GM12878 (cell line): ENCODE measurements at regions not wholly inside any gene's neighbourhood (a gene's known extent, or its start where the extent isn't known, plus 50 kb on each side); places are given as distances from the start of the nearest gene placed in this dataset.

Source experiments
- ATAC-seq: fragments of 200-7000 bp; cut with Tn5 transposase; 3 replicates; pipeline ENCODE4 v1.9.1; 2020; ENCODE audit warnings: mild to moderate bottlenecking, moderate library complexity
- BruUV-seq: library from RNA; stranded (reverse); fragments of 400-500 nt; replicated peaks from 2 replicates; lab custom pipeline; 2021; lab: Mats Ljungman, UMichigan
- CTCF ChIA-PET: fragments of 300-600 bp; sonication (Branson Sonifier 250); formaldehyde crosslinking; extraction: SDS; loops from one replicate; lab custom pipeline; 2021; ENCODE audit warnings: inconsistent platforms; lab: Yijun Ruan, JAX
- POLR2A ChIA-PET: fragments of 350-600 bp; formaldehyde crosslinking; extraction: SDS; loops from one replicate; lab custom pipeline; 2021; ENCODE audit warnings: inconsistent platforms; lab: Charles Lee
- RAD21 ChIA-PET: fragments of 300-600 bp; sonication (Branson Sonifier 250); formaldehyde crosslinking; loops from one replicate; lab custom pipeline; 2023; ENCODE audit warnings: antibody characterized with exemption; ENCODE audit not compliant: unreplicated experiment; lab: Charles Lee
- SMC1A ChIA-PET: fragments of 300-600 bp; sonication (Branson Sonifier 250); formaldehyde crosslinking; loops from one replicate; lab custom pipeline; 2023; ENCODE audit not compliant: unreplicated experiment, uncharacterized antibody; lab: Charles Lee
- DNase-seq: peaks from one replicate; pipeline ENCODE4 v3.0.0-alpha.2; 2011; ENCODE audit warnings: low read depth, low spot score
- FAIRE-seq: peaks from 3 replicates; lab custom pipeline; 2011; peaks lifted over from hg19 to GRCh38; lab: Jason Lieb, UNC
- H2AFZ ChIP-seq: 2 replicates; pipeline ENCODE4 v1.6.0; 2011; ENCODE audit warnings: low read depth, low read length, control low read depth; ENCODE audit not compliant: control insufficient read depth
- H3K27ac ChIP-seq: 2 replicates; pipeline ENCODE4 v1.5.1; 2011; ENCODE audit warnings: control low read depth; ENCODE audit not compliant: control insufficient read depth, insufficient read depth
- H3K27me3 ChIP-seq, 2 experiments: replicated peaks in 1 of 2; 2 replicates each; pipeline versions ENCODE4 v1.6.0 to v1.6.1; 2011; ENCODE audit warnings: low read length in 1 of 2; ENCODE audit not compliant: control insufficient read depth in 2 of 2, insufficient read depth in 2 of 2
- H3K36me3 ChIP-seq, 2 experiments: 2 replicates each; pipeline ENCODE4 v1.5.1; 2011; ENCODE audit warnings: low read length in 1 of 2; ENCODE audit not compliant: control insufficient read depth in 2 of 2, insufficient read depth in 2 of 2
- H3K4me1 ChIP-seq: 2 replicates; pipeline ENCODE4 v1.6.1; 2011; ENCODE audit warnings: mild to moderate bottlenecking, low read length, moderate library complexity, mixed read lengths; ENCODE audit not compliant: control insufficient read depth, insufficient read depth
- H3K4me2 ChIP-seq: 2 replicates; pipeline ENCODE4 v1.6.0; 2011; ENCODE audit warnings: control low read depth; ENCODE audit not compliant: control insufficient read depth, insufficient read depth
- H3K4me3 ChIP-seq: fragments of 200-600 bp; sonication (generic); 2 replicates; pipeline ENCODE4 v1.5.1; 2016
- H3K79me2 ChIP-seq: 2 replicates; pipeline ENCODE4 v1.6.0; 2011; ENCODE audit warnings: low read length; ENCODE audit not compliant: control insufficient read depth, insufficient read depth
- H3K9ac ChIP-seq: 2 replicates; pipeline ENCODE4 v1.8.0; 2011; ENCODE audit warnings: low read length, control low read depth, mixed read lengths; ENCODE audit not compliant: control insufficient read depth, insufficient read depth
- H3K9me3 ChIP-seq: replicated peaks from 3 replicates; pipeline ENCODE4 v1.5.1; 2011; ENCODE audit warnings: mild to moderate bottlenecking, low read length; ENCODE audit not compliant: control insufficient read depth, insufficient read depth
- H4K20me1 ChIP-seq: 2 replicates; pipeline ENCODE4 v1.6.0; 2011; ENCODE audit not compliant: control insufficient read depth, insufficient read depth
- E2F8 ChIP-seq: fragments of 450-650 bp; IDR thresholded peaks from 2 replicates; pipeline ENCODE4 v1.6.1; 2018; ENCODE audit warnings: mild to moderate bottlenecking, low read depth, moderate library complexity; ENCODE audit not compliant: partially characterized antibody
- EED ChIP-seq: sonication (generic); IDR thresholded peaks from 2 replicates; pipeline ENCODE4 v1.6.1; 2016; ENCODE audit warnings: antibody characterized with exemption, low read depth
- ETV6 ChIP-seq, 2 experiments: fragments of 450-650 bp in 1 of 2; IDR thresholded peaks in 1 of 2; conservative IDR thresholded peaks in 1 of 2; 2 replicates each; pipeline ENCODE4 v1.6.1; 2014; ENCODE audit warnings: antibody characterized with exemption in 1 of 2, borderline replicate concordance in 1 of 2, low read depth in 1 of 2, mild to moderate bottlenecking in 1 of 2, moderate library complexity in 1 of 2
- GABPA ChIP-seq: IDR thresholded peaks from 2 replicates; pipeline ENCODE4 v1.6.1; 2014; ENCODE audit warnings: antibody characterized with exemption, low read depth, mild to moderate bottlenecking, inconsistent platforms
- HCFC1 ChIP-seq: fragments of 150-350 bp; IDR thresholded peaks from 2 replicates; pipeline ENCODE4 v1.6.1; 2014; ENCODE audit warnings: low read length
- MYB ChIP-seq: fragments of 150-350 bp; IDR thresholded peaks from 2 replicates; pipeline ENCODE4 v1.6.1; 2014; ENCODE audit warnings: mild to moderate bottlenecking, low read depth, low read length, borderline replicate concordance
- NR2F1 ChIP-seq: fragments of 450-650 bp; conservative IDR thresholded peaks from 2 replicates; pipeline ENCODE4 v1.6.1; 2017; ENCODE audit warnings: mild to moderate bottlenecking
- RAD21 ChIP-seq: IDR thresholded peaks from 2 replicates; pipeline ENCODE4 v1.6.1; 2011; ENCODE audit warnings: mild to moderate bottlenecking, low read depth, low read length, moderate library complexity; ENCODE audit not compliant: insufficient read depth
- RB1 ChIP-seq: fragments of 450-650 bp; formaldehyde crosslinking; IDR thresholded peaks from 2 replicates; pipeline ENCODE4 v1.6.1; 2017; ENCODE audit warnings: mild to moderate bottlenecking, borderline replicate concordance
- SMC3 ChIP-seq: IDR thresholded peaks from 2 replicates; pipeline ENCODE4 v1.6.1; 2011; ENCODE audit warnings: low read length, improper control_type of control experiment, borderline replicate concordance
- STAT3 ChIP-seq: IDR thresholded peaks from 2 replicates; pipeline ENCODE4 v1.6.1; 2011; ENCODE audit warnings: low read depth, low read length, improper control_type of control experiment
- SUPT20H ChIP-seq: IDR thresholded peaks from 2 replicates; pipeline ENCODE4 v1.6.1; 2011; ENCODE audit warnings: low read depth, mild to moderate bottlenecking, low read length, moderate library complexity, borderline replicate concordance; ENCODE audit not compliant: control insufficient read depth
- USF1 ChIP-seq: IDR thresholded peaks from 2 replicates; pipeline ENCODE4 v1.6.1; 2011; ENCODE audit warnings: borderline replicate concordance, low read depth, mild to moderate bottlenecking, moderate library complexity, mixed read lengths, low read length; ENCODE audit not compliant: insufficient read depth; ENCODE audit errors: extremely low read length
- YBX1 ChIP-seq: fragments of 450-650 bp; IDR thresholded peaks from 2 replicates; pipeline ENCODE4 v1.6.1; 2016; ENCODE audit warnings: antibody characterized with exemption
- ZNF24 ChIP-seq: fragments of 450-650 bp; IDR thresholded peaks from 2 replicates; pipeline ENCODE4 v1.6.1; 2017; ENCODE audit warnings: antibody characterized with exemption, mild to moderate bottlenecking
- ZNF384 ChIP-seq: IDR thresholded peaks from 2 replicates; pipeline ENCODE4 v1.6.1; 2012; ENCODE audit warnings: low read depth, mild to moderate bottlenecking, low read length, improper control_type of control experiment, borderline replicate concordance
- WGBS: methylation state at CpG from one replicate; pipeline ENCODE4 v1.1.6; 2016; ENCODE audit warnings: low lambda C conversion rate; ENCODE audit not compliant: insufficient replicate concordance, insufficient coverage; ENCODE audit errors: missing lambda C conversion rate; 5-methylcytosine and 5-hydroxymethylcytosine counted together
- in situ Hi-C: fragments of 300-500 bp; cut with MboI; formaldehyde crosslinking; loops from 9 replicates; pipeline ENCODE4 v1.14.3; 2018; ENCODE audit warnings: mixed read lengths
- intact Hi-C: fragments of 100-400 bp; cut with micrococcal nuclease; formaldehyde crosslinking; loops from one replicate; pipeline ENCODE4 v1.14.2; 2022; ENCODE audit not compliant: unreplicated experiment
- TF ChIP-seq, protein P1 (sequence below): fragments of 450-650 bp; conservative IDR thresholded peaks from 2 replicates; pipeline ENCODE4 v1.6.1; 2017; ENCODE audit warnings: mild to moderate bottlenecking, moderate library complexity

DNA sequence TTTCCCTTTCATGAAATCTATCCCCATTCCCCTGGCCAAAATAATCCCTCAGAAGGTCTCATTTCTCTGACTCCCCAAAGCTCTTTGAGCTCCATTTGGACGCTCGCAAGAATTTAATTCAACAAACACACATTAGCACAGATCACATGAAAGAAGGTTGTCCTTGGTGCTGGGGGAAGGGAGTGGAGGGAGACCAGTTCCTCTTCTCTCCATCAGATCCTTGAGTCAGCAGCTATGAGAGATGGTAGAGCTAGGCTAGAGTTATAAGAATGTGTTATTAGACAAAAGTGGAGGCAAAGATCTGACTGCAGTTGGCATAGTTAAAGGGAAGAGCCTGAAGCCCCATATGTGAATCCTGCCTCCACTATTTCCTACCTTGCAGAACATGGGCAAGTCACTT lies 184.2 kb upstream of the CDYL start:
- Histone ChIP-seq H3K79me2 (no peaks in the 10 kb centered on the region), H3K4me2 (no peak overlapping the region), H3K4me1 (no peaks in the 10 kb centered on the region), H3K9ac (no peak overlapping the region), H3K4me3 (no peak overlapping the region), H3K9me3 (no peaks in the 10 kb centered on the region), H4K20me1 (no peaks in the 10 kb centered on the region), H2AFZ (no peak overlapping the region), H3K27ac (no peak overlapping the region), H3K36me3 (no peaks in the 10 kb centered on the region), H3K27me3 (no peaks in the 10 kb centered on the region)
- POLR2A ChIA-PET, result no interaction called here
- ATAC-seq, result no peak
- RAD21 ChIA-PET, result no interaction called here
- WGBS, result 56% methylated on average over 2 of the region's 2 CpGs
- SMC1A ChIA-PET, result no interaction called here
- in situ Hi-C loops (no loop called here), intact Hi-C loops (no loop called here)
- no TSS peak for BruUV-seq
- FAIRE-seq, result no peak
- DNase-seq, result no peak
- CTCF ChIA-PET, result no interaction called here
- no peak for TF ChIP-seq E2F8
- no peak for TF ChIP-seq RAD21
- TF ChIP-seq, protein P1, sequence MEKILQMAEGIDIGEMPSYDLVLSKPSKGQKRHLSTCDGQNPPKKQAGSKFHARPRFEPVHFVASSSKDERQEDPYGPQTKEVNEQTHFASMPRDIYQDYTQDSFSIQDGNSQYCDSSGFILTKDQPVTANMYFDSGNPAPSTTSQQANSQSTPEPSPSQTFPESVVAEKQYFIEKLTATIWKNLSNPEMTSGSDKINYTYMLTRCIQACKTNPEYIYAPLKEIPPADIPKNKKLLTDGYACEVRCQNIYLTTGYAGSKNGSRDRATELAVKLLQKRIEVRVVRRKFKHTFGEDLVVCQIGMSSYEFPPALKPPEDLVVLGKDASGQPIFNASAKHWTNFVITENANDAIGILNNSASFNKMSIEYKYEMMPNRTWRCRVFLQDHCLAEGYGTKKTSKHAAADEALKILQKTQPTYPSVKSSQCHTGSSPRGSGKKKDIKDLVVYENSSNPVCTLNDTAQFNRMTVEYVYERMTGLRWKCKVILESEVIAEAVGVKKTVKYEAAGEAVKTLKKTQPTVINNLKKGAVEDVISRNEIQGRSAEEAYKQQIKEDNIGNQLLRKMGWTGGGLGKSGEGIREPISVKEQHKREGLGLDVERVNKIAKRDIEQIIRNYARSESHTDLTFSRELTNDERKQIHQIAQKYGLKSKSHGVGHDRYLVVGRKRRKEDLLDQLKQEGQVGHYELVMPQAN, result no peak
- TF ChIP-seq ETV6 (conservative IDR thresholded peaks at IDR 0.05 in 1 of 2, IDR thresholded peaks at IDR 0.05 in 1 of 2; ENCODE audit: borderline replicate concordance in 1 of 2, low read depth in 1 of 2), result no peak
- no peak for TF ChIP-seq RB1
- no peak for TF ChIP-seq ZNF24
- TF ChIP-seq USF1, result no peak
- no peak for TF ChIP-seq GABPA
- no peak for TF ChIP-seq SUPT20H
- no peak for TF ChIP-seq EED
- no peak for TF ChIP-seq SMC3
- no peak for TF ChIP-seq NR2F1
- no peak for TF ChIP-seq MYB
- no peak for TF ChIP-seq STAT3
- no peak for TF ChIP-seq YBX1
- TF ChIP-seq HCFC1, result no peak
- TF ChIP-seq ZNF384, result no peak
